GM19023 (cell line): ENCODE measurements at regions not wholly inside any gene's neighbourhood (a gene's known extent, or its start where the extent isn't known, plus 50 kb on each side); places are given as distances from the start of the nearest gene placed in this dataset.

Source experiments
- ATAC-seq: cut with Tn5 transposase; IDR thresholded peaks from one replicate; pipeline ENCODE4 v1.9.1; 2021; ENCODE audit warnings: mild to moderate bottlenecking, moderate library complexity; ENCODE audit not compliant: unreplicated experiment

DNA sequence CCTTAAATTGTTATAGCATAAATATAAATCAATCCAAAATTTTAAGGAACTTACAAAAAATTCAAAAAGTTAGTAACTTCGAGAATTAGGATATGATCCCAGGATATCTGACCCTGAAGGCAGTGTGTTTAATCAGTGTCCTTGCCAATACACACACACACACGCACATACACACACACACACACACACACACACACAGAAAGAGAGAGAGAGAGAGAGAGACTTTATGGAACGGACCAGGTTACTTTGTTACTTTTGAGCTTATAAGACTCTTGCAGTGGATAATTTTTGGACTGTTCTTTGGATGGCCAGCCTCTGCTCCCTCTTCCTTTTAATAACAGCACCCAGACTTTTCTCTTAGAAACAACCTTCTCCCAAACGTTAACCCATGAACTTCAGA is 322.9 kb downstream of the NFIB start:
- ATAC-seq, result no peak

DNA sequence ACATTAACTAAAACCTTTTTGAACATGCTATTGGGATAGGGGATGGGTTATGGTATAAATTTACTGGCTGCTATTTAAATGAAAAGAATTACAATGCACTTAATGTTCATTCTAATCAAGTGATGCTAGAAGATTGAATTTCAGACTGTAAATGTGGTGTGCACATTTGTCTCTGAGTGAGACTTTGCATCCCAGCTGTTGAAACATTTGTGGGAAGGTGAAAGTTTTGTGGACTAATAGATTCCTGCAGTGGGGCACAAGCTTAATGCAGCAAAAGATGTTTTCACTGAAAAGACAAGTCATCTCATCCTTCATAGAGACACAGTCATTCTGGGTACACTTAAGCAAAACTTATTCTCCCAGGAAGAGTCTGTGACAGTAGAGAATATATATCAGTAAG is 323.6 kb downstream of the NFIB start:
- ATAC-seq, result no peak

DNA sequence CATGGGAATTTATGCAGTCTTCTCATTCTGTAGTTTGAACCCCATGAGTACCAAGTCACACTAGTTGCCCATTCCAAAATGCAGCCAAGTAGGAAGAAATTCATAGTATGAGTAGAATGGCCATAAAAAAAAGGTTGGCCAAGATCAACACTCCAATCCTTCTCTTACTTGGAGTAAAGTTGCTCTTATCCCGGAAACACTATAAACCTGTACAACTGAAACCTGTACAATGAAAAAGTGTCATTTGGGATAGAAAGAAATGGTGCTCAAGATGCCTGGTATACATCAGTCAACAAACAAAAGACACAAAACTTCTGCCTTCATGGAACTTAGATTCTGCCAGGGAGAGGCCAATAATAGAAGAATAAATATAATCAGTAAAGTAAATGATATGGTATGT is 325.0 kb downstream of the NFIB start:
- no peak for ATAC-seq

DNA sequence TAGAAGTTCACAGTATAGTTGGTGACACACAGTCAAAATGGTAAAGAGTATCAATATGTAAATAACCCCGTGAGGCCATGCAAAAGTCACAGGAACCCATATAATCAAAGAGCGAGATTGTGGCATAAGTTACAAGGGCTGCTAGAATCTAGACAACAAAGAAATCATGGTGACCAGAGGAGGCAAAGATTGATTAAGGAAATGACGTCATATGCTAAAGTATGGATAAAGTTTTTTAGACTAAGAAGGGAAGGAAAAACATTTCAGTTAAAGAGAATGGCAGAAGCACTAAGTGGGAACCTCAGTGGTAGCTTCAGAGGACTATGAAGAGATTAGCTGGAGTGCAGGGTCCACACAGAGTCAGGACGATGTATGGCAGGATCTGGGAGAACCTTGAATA is 330.3 kb downstream of the NFIB start:
- ATAC-seq, result no peak

DNA sequence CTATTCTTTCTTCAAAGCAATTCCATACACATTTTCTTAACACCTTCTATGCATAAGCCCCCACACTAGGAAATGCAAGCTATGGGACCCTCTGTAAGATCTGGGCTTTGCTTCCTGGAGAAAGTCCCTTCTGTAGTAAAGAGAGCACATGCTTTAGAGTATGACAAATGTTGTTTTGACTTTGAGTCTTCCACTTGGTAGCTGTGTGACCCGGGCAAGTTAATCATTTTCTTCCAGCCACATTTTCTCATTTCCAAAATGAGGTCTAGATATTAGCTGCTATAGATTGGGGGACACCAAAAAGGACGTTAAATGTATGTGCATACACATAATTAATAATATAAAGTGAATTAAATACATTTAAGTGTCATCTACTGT is 334.0 kb downstream of the NFIB start:
- ATAC-seq, result no peak

DNA sequence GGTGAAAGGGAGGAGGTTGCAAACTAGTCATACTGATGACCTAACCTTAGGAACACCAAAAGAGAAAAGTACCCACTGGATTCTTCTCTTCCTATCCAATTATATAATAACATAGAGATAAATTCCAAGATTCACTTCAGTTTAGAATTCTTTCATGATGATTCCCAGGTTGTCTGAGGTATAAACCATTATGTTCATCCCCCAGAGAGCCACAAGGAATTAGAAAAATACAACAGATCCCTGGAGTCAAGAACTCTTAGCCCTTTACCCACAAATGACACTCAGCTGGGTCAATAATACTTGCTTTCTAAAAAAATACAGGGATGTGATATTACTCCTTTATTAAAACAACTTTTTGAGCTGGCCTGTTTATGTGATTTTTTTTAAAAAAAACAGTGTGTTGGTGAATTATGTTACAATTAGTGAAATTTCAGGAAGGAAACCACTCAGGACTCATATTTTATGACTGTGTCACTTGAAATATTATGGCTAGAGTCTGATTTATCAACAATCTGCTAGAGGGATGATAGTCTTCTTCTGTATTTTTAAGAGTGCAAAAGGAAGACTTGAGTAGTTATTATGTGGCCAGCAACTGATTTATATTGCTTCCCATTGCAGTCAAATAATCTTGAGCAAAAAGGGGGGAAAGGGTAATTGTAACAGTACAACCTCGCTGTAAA is 338.2 kb downstream of the NFIB start:
- no peak for ATAC-seq

DNA sequence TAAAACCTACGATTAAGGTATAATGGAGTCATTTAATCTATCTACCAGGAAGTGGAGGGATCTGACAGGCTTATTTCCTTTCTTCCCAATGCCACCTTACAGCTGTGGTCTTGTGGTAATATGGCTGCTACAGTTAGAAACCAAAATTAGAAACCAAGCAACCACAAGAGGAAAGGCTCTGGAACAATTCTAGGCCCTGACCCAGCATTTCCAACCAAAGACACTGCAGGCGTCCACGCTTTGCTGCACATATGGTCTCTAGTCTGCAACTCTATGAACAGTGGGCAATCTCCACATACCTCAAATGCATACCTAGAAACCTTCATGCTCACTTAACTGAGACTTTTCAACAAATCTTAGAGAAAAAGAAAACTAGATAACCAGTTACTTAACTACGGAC is 339.1 kb downstream of the NFIB start:
- ATAC-seq, result no peak

DNA sequence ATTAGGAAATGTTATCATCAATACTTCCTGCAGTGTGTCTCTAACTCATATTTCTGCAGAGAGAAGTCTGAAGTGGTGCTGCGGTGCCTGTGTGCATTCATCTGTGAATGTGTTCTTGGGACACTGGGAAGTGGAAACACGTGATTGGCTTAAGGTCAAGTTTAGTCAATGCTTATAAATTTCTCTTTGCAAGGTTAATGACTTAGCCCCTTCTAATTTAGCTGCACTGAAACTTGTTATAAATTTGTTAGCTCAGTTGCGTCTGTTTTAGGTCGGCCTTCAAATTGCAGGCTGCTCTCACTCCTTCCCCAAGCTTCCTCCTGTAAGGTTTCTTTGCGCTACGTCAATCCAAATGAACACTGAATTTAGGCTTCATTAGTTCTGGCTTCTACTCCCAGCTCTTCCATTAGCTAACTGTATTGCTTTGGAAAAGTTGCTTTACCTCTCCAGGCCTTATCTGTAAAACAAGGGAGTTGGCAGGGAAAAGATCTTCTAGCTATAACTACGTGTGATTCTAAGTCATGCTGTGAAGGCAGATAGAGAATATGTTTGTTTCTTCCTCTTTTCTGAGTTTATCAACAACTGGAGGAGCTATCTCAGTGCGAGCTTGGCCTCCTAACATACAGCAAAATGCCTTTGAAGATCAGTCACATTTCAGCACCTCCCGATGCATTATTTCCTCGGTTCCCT is 341.8 kb downstream of the NFIB start:
- no peak for ATAC-seq

DNA sequence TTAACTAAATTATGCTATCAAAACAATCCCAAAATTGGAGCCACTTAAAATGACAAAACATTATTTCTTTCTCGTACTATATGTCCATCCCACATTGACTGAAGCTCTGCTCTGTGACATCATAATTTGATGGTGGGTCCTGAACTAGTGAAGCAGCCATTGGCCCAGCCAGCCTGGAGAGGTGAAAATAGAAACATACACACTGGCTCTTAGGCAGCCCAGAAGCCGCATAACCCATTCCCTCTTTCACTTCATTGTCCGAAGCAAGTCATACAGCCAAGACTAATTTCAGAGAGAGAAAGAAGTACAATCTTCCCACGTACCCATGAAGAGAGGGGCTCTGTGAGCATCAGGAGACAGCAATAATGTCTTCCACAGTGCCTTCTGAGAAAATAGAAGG is 342.5 kb downstream of the NFIB start:
- no peak for ATAC-seq

DNA sequence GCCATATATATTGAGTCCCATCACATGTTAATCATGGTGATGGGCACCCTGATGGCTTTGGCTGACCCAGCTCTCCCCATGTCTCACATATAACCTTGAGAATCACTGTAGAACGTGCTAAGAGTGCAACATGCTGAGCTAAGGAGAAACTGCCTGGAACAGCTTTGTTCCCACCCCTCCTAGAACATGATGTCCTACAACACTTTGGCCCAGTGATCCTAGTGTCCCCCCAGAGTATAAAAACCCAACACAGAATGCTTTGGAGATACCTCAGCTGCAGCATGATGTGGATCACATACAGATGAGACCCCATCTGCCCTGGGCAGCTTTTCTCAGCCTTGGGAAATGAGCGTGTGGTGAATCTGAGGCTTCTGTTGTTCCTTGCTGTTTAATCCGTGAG is 343.5 kb downstream of the NFIB start:
- ATAC-seq, result no peak

DNA sequence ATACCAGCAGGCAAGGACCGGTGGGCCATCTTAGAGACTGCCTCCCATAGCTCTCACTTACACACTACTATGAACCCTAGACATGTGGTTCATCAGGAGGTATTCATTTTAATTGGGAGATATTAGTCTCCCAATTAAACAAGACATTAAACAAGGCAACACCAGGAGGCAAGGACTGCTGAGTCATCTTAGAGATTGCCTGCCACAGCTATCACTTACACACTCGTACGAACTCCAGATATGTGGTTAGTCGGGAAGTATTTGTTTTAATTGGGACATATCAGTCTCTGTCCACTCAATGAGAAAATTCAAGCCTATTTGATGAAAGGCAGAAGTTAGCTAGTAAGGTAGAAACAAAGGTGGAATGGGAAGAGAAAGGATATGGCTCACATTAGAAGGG is 343.9 kb downstream of the NFIB start:
- ATAC-seq, result no peak

DNA sequence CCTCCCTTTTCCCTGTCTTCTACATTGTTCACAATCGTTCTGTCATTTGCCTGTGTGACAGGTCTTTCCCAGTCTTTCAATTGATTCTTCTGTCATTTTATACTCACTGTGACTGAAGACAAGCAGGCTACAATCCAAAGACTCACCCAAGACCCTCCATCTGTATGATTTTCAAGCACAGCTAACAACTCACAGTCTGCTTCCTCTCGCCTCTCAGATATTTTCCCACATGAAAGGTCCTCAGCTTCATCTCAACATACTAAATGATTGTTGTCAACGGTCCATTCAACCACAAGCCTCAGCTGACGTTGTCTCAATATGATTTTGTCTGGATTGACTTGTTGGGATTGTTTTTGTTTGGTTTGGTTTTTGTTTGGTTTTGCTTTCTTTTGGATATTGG is 346.5 kb downstream of the NFIB start:
- no peak for ATAC-seq

DNA sequence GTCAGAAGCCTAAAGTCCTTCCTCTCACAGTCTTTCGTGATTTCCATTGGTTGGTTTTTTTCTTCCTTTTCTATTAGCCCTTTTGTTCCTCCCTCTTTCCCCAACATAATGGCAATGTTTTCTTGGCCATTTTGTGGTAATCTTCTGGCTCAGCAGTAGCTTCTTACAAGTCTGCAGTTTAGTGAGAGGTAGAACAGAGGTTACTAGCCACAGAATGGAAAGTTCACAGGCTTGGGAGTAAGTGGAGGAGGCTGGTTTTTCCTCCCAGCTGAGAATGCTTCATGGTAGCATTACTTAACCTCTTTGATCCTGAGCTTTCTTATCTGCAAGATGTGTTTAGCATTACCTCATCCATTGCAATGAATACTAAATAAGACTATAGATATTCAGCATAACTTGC is 346.9 kb downstream of the NFIB start:
- ATAC-seq, result no peak

DNA sequence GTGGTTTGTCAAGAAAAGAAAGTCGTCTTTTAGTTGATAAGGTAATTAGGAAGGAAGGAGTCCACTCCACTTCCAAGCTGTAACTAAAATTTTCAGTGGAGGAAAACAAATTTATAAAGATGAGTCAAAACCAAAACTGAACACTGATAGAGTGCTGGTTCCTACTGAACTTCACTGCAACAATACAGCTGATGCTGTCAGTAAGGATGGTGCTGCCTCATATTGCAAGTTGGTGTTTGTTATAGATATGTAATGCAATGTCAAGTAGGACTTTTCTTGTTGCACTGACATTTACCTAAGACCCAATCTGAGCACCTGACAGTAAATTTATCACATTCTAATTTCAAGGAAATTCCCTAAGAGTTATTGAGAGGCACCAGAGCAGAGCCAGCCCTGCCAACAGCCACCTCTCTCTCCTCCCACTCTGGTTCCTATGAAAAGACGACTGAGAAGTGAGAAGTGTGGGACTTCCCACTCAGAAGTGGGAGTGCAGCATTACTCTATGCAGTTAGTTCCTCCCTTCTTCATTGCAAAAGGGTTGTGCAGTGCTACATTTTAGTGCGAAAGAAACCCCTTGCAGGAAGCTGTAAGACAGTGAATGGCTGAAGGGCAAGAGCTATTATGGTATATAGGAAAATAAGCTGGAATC is 350.8 kb downstream of the NFIB start:
- ATAC-seq, result peak; percentile 60

DNA sequence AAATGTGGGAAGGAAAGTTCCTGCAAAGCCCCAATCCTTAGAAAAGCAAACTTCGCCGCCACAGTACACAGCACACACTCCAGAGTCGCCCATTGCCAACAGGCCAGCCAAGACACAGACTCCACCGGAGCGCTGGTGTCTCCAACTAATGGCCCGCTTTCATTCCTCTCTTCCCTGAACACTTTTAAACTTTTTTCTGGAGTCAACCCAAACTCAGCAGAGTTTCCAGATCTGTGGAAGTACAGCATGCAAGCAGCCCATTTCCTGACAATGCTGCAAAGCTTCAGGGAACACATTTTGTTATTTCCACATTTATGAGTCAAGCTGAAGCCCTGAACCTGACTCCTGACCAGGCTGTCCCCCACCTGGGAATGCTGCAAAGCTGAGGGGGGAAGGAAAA is 351.9 kb downstream of the NFIB start:
- ATAC-seq, result no peak

DNA sequence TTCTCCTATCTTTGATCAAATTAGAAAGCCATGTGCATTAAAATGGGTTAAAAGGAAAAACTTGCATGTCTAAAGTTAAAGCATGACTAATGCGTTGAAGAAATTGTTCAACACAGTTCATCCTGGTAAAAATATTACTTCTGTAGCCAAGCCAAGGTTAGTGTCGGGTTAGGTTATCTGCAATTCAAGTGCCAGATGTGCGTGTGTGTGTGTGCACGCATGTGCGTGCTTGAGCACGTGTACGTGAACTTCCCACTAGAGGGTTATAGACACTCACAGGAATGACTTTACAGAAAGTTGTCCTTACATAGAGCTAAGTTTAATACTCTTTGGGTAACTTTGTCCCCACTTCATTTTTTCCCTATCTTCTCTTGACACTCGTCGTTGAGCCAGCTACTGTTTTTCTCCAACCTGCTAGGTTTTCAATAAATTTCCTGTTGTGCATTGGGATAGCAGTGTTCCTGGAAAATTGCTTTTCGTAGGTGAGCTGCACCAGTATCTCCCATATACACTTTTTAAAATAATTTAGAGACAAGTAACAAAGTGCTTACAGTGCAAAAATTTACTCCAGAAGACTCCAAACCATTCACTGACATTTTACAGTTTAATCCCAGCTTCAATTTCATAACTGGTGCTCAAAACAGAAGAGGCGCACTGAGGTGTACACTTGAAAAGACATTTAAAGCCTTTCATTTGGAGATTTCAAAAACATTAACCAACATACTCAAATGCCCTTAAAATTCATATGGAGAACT is 353.8 kb downstream of the NFIB start:
- ATAC-seq, result no peak

DNA sequence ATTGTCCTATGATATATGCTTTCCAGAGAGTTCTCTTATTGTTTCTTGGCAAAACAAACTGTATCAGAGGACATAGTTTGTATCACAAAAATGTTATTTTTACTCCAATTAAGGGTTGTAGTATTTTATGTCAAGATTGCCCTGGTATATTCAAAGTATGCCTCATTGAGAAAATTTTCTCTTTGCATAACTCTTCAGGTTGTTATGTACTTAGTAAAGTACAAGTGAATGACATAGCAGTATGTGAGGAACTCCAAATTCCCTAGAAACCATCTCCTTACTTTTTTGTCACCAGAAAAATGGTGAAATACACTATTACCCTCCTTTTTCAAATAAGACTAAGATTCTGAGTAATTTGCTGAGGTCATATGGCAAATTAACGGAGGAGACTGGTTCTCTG is 355.3 kb downstream of the NFIB start:
- no peak for ATAC-seq

DNA sequence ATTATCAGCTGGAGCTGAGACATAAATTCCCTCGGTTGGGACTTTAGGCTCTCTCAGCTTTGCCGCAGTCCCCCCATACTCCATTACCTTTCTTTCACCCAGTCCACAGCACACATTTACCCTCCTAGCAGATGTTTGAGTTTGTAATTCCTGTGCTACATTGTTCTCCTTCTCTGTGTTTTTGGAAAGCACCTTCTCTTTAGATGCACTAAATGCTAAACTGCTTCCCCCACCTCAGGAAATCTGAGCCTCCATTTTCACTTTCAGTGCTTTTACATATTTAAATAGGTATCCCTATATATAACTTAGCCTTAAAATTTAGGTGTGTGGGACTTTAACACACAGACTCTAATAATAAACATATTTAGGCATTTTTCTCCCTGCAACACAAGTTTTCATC is 356.9 kb downstream of the NFIB start:
- ATAC-seq, result no peak

DNA sequence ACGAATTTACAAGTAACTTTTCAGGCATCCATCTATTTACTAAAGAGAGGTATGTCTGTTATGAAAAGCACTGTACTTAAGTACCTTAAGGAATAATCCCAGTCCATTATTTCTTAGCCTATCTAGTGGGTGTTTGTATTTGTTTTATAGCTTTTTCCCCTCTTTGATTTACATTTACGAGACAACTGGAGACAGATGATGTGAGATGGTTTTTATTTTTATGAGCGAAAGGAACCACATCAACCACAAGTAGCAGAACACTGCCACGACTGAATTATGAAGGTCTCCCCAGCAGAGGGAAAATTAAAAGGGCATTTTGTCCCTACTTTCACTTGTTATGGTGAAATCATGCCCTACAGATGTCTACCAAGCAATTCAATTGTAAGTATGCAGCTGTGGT is 357.8 kb downstream of the NFIB start:
- ATAC-seq, result no peak

DNA sequence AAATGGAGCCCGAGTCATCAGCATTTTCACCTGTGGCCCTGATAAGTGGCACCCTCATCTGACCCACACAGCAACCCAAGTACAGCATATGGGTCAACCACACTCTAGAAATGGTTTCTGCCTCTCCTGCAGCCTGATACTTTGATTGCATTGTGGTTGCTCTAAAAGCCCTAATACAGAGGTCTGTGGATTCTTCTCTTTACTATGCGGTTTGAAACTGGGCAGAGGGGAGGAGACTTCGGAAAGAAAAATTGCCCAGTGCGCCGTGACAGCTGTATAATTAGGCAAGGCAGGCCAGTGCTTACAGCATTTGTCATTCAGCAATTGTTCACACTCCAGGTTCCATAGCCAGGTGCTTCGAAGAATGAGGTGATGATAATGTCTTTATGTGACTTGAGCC is 361.0 kb downstream of the NFIB start:
- ATAC-seq, result no peak

DNA sequence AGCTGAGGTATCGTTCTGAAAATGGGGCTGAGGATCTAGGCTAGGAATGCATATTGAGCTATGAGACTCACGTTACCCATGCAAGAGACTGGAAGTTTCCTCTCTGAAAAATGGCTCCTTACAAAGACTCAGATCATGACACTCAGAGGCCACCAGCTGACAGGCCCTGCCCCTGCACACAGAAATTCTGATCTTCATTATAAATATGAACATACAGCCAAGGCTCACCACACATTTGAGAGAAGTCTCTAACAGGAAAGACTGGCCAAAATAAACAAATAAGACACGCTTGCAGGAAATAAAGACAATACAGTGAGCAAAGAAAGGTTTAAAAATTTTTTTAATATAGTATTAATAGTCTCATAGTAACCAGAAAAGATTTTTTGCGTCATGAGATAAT is 365.9 kb downstream of the NFIB start:
- no peak for ATAC-seq

DNA sequence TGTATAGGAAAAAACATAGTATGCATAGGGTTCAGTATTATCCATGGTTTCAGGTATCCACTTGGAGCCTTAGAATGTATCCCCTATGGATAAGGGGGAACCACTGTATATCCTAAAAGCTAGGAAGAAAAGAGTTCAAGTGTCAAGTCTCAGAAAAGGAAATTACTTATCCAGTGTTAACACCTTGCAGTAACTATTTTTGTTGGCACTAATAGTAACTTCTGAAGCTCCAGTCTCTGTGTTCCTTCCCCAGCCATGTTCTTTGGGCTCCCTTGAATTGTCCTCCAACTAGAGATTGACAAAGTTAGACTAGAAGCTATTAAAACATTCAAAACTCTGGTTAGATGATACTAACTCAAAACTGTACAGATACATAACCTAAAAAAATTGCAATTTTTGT is 370.8 kb downstream of the NFIB start:
- ATAC-seq, result no peak
